WTC11 (cell line): ENCODE measurements at regions not wholly inside any gene's neighbourhood (a gene's known extent, or its start where the extent isn't known, plus 50 kb on each side); places are given as distances from the start of the nearest gene placed in this dataset.

ENCODE experiments used
- ATAC-seq: fragments of 200-7000 bp; cut with Tn5 transposase; 2 replicates; pipeline ENCODE4 v1.10.0; 2021; ENCODE audit warnings: mild to moderate bottlenecking, moderate library complexity
- CTCF ChIA-PET: fragments of 300-600 bp; sonication (Branson Sonifier 250); formaldehyde crosslinking; loops from one replicate; lab custom pipeline; 2021; ENCODE audit warnings: antibody characterized with exemption; lab: Charles Lee
- POLR2A ChIA-PET: fragments of 350-600 bp; sonication (Branson Sonifier 250); formaldehyde crosslinking; loops from one replicate; lab custom pipeline; 2021; ENCODE audit warnings: antibody characterized with exemption; lab: Charles Lee
- DNase-seq: peaks from one replicate; pipeline ENCODE4 v3.0.0; 2021; ENCODE audit warnings: low spot score
- H3K27ac Mint-ChIP-seq: 2 replicates; pipeline ENCODE4 v1.8.0; 2021; ENCODE audit warnings: mixed read lengths
- H3K27me3 Mint-ChIP-seq: 2 replicates; pipeline ENCODE4 v1.8.0; 2021; ENCODE audit warnings: low read depth, mild to moderate bottlenecking, moderate library complexity, mixed read lengths
- H3K36me3 Mint-ChIP-seq: 2 replicates; pipeline ENCODE4 v1.8.0; 2021; ENCODE audit warnings: mixed read lengths
- H3K4me1 Mint-ChIP-seq: 2 replicates; pipeline ENCODE4 v1.8.0; 2022; ENCODE audit warnings: mixed read lengths
- H3K4me3 Mint-ChIP-seq: 2 replicates; pipeline ENCODE4 v1.8.0; 2021; ENCODE audit warnings: mild to moderate bottlenecking, moderate library complexity, mixed read lengths
- H3K9me3 Mint-ChIP-seq: 2 replicates; pipeline ENCODE4 v1.8.0; 2021; ENCODE audit warnings: mixed read lengths
- CREB1 ChIP-seq: sonication (generic); formaldehyde crosslinking; IDR thresholded peaks from 2 replicates; pipeline ENCODE4 v1.8.0; 2023; ENCODE audit warnings: mild to moderate bottlenecking, missing genetic modification reagents
- CTCF ChIP-seq: fragments of 200-600 bp; IDR thresholded peaks from 2 replicates; pipeline ENCODE4 v1.8.0; 2022; ENCODE audit warnings: antibody characterized with exemption
- ELF4 ChIP-seq: sonication (generic); formaldehyde crosslinking; IDR thresholded peaks from 2 replicates; pipeline ENCODE4 v1.8.1; 2022; ENCODE audit warnings: low read depth, mild to moderate bottlenecking, moderate library complexity, missing genetic modification reagents
- FOXP1 ChIP-seq: sonication (generic); formaldehyde crosslinking; IDR thresholded peaks from 2 replicates; pipeline ENCODE4 v1.8.0; 2022; ENCODE audit warnings: missing genetic modification reagents, mild to moderate bottlenecking, moderate library complexity, borderline replicate concordance
- MAX ChIP-seq: sonication (generic); formaldehyde crosslinking; IDR thresholded peaks from 2 replicates; pipeline ENCODE4 v1.8.0; 2022; ENCODE audit warnings: mild to moderate bottlenecking, missing genetic modification reagents
- MXD4 ChIP-seq: fragments of 250-450 bp; sonication (Bioruptor Pico); IDR thresholded peaks from 2 replicates; pipeline ENCODE4 v1.8.0; 2021; ENCODE audit warnings: mild to moderate bottlenecking, moderate library complexity, borderline replicate concordance
- OVOL2 ChIP-seq: fragments of 250-450 bp; sonication (Bioruptor Pico); IDR thresholded peaks from 2 replicates; pipeline ENCODE4 v1.9.0; 2021; ENCODE audit warnings: mild to moderate bottlenecking, borderline replicate concordance
- PRDM15 ChIP-seq: sonication (generic); formaldehyde crosslinking; IDR thresholded peaks from 2 replicates; pipeline ENCODE4 v1.8.0; 2022; ENCODE audit warnings: missing genetic modification reagents
- SP1 ChIP-seq: sonication (generic); formaldehyde crosslinking; conservative IDR thresholded peaks from 2 replicates; pipeline ENCODE4 v1.8.1; 2022; ENCODE audit warnings: missing genetic modification reagents
- TP53 ChIP-seq: sonication (generic); formaldehyde crosslinking; IDR thresholded peaks from 2 replicates; pipeline ENCODE4 v1.8.1; 2023; ENCODE audit warnings: mild to moderate bottlenecking, missing genetic modification reagents
- ZBTB21 ChIP-seq: sonication (generic); formaldehyde crosslinking; IDR thresholded peaks from 2 replicates; pipeline ENCODE4 v1.8.1; 2023; ENCODE audit warnings: mild to moderate bottlenecking, missing genetic modification reagents, borderline replicate concordance
- ZNF263 ChIP-seq: sonication (generic); formaldehyde crosslinking; IDR thresholded peaks from 2 replicates; pipeline ENCODE4 v1.8.1; 2022; ENCODE audit warnings: low read depth, mild to moderate bottlenecking, moderate library complexity, missing genetic modification reagents
- ZNF281 ChIP-seq: sonication (generic); formaldehyde crosslinking; IDR thresholded peaks from 2 replicates; pipeline ENCODE4 v1.8.0; 2023; ENCODE audit warnings: mild to moderate bottlenecking, missing genetic modification reagents
- TF ChIP-seq, protein P1 (sequence below): sonication (generic); formaldehyde crosslinking; IDR thresholded peaks from 2 replicates; pipeline ENCODE4 v1.8.1; 2023; ENCODE audit warnings: mild to moderate bottlenecking, missing genetic modification reagents, moderate library complexity
- TF ChIP-seq, protein P2 (sequence below): sonication (generic); formaldehyde crosslinking; IDR thresholded peaks from 2 replicates; pipeline ENCODE4 v1.8.1; 2022; ENCODE audit warnings: low read depth, mild to moderate bottlenecking, moderate library complexity, missing genetic modification reagents, borderline replicate concordance
- TF ChIP-seq, protein P3 (sequence below): sonication (generic); formaldehyde crosslinking; conservative IDR thresholded peaks from 2 replicates; pipeline ENCODE4 v1.8.1; 2023; ENCODE audit warnings: mild to moderate bottlenecking, low read depth, missing genetic modification reagents, moderate library complexity
- TF ChIP-seq, protein P4 (sequence below): fragments of 250-450 bp; sonication (Bioruptor Pico); IDR thresholded peaks from 2 replicates; pipeline ENCODE4 v1.9.0; 2021; ENCODE audit warnings: moderate library complexity, mild to moderate bottlenecking, inconsistent platforms, borderline replicate concordance

DNA sequence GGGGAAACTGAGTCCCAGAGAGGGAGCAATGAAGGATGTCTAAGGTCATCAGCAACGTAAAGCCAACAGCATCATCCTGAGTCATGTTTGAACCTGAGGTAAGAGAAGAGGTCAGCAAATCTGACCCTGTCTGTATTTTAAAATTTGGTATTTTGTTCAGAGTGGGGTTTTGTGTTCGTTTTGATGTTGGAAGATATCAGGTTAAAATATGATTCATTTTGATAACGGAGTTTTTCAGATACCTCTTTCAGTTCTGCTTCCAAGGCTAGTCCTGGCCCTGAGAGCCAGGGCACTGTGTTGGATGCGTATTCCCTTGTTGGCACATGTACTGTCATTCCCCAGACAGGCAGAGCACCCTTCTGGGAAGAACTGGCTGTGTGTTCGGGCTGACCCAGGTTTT lies 291.0 kb downstream of the NSG2 start (continued):
- TF ChIP-seq ZNF281: no peak
- TF ChIP-seq SP1: no peak
- TF ChIP-seq, protein P1, sequence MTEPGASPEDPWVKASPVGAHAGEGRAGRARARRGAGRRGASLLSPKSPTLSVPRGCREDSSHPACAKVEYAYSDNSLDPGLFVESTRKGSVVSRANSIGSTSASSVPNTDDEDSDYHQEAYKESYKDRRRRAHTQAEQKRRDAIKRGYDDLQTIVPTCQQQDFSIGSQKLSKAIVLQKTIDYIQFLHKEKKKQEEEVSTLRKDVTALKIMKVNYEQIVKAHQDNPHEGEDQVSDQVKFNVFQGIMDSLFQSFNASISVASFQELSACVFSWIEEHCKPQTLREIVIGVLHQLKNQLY (CRISPR knock-in tag): no peak
- TF ChIP-seq PRDM15 (CRISPR knock-in tag): no peak
- TF ChIP-seq MAX: no peak
- TF ChIP-seq ELF4 (CRISPR knock-in tag): no peak
- no peak for TF ChIP-seq FOXP1 (CRISPR knock-in tag)
- no peak for TF ChIP-seq ZBTB21 (CRISPR knock-in tag)
- TF ChIP-seq, protein P2, sequence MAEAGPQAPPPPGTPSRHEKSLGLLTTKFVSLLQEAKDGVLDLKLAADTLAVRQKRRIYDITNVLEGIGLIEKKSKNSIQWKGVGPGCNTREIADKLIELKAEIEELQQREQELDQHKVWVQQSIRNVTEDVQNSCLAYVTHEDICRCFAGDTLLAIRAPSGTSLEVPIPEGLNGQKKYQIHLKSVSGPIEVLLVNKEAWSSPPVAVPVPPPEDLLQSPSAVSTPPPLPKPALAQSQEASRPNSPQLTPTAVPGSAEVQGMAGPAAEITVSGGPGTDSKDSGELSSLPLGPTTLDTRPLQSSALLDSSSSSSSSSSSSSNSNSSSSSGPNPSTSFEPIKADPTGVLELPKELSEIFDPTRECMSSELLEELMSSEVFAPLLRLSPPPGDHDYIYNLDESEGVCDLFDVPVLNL (CRISPR knock-in tag): no peak

GRCh38 chr5:174337276-174338184 lies 292.0 kb downstream of the NSG2 start:
- DNase-seq (no peak), ATAC-seq (peak; percentile 38; the same call in 1 of the 2 replicates)
- Mint-ChIP-seq H3K27ac (no peak overlapping the region), H3K27me3 (no peaks in the 10 kb centered on the region; the same call in none of the 2 replicates), H3K4me1 (peaks cover 21% of the 10 kb centered on the region), H3K36me3 (no peaks in the 10 kb centered on the region), H3K4me3 (no peak overlapping the region), H3K9me3 (no peaks in the 10 kb centered on the region)
- TF ChIP-seq MXD4 (no peak), ZNF263 (no peak), MAX (no peak), CREB1 (CRISPR knock-in tag) (no peak), TP53 (CRISPR knock-in tag) (no peak), CTCF (no peak), OVOL2 (CRISPR knock-in tag) (no peak)
- TF ChIP-seq, protein P3, sequence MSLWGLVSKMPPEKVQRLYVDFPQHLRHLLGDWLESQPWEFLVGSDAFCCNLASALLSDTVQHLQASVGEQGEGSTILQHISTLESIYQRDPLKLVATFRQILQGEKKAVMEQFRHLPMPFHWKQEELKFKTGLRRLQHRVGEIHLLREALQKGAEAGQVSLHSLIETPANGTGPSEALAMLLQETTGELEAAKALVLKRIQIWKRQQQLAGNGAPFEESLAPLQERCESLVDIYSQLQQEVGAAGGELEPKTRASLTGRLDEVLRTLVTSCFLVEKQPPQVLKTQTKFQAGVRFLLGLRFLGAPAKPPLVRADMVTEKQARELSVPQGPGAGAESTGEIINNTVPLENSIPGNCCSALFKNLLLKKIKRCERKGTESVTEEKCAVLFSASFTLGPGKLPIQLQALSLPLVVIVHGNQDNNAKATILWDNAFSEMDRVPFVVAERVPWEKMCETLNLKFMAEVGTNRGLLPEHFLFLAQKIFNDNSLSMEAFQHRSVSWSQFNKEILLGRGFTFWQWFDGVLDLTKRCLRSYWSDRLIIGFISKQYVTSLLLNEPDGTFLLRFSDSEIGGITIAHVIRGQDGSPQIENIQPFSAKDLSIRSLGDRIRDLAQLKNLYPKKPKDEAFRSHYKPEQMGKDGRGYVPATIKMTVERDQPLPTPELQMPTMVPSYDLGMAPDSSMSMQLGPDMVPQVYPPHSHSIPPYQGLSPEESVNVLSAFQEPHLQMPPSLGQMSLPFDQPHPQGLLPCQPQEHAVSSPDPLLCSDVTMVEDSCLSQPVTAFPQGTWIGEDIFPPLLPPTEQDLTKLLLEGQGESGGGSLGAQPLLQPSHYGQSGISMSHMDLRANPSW (CRISPR knock-in tag): no peak
- TF ChIP-seq, protein P4, sequence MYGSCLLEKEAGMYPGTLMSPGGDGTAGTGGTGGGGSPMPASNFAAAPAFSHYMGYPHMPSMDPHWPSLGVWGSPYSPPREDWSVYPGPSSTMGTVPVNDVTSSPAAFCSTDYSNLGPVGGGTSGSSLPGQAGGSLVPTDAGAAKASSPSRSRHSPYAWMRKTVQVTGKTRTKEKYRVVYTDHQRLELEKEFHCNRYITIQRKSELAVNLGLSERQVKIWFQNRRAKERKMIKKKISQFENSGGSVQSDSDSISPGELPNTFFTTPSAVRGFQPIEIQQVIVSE: no peak
- ChIA-PET POLR2A (no interaction called here), CTCF (interaction anchor here (1.0 to 2.3 kb wide), 6 partner anchors 9 to 398 kb away, joined by 3 to 14 read pairs (median 6); no protein-coding TSS in a partner anchor)
